ENCODE measurements at regions not wholly inside any gene's neighbourhood (a gene's known extent, or its start where the extent isn't known, plus 50 kb on each side); places are given as distances from the start of the nearest gene placed in this dataset.

GRCh38 chr12:111193977-111194702 lies 174.8 kb downstream of the PHETA1 start:
- no peaks in the 10 kb centered on the region for H3K36me3 ChIP-seq (ENCODE audit: control insufficient read depth in 5 of 5, insufficient read depth in 5 of 5, low read length in 5 of 5)
- no peaks in the 10 kb centered on the region for H3K4me1 ChIP-seq (ENCODE audit: control insufficient read depth in 5 of 5, insufficient read depth in 5 of 5, low read length in 5 of 5)
- H3K4me3 ChIP-seq (ENCODE audit: low read depth in 1 of 5, low read length in 5 of 5) = no peak overlapping the region
- no peak overlapping the region for H3K27ac ChIP-seq (ENCODE audit: low read depth, low read length)
- H3K27me3 ChIP-seq (ENCODE audit: control insufficient read depth in 5 of 5, insufficient read depth in 4 of 5, low read length in 5 of 5) = peaks cover 6 to 25% (median 11%) of the 10 kb centered on the region in 5 donors
- peaks cover 0 to 11% (median 9%) of the 10 kb centered on the region in 5 donors for H3K9me3 ChIP-seq (ENCODE audit: control insufficient read depth in 5 of 5, low read length in 5 of 5)
- H3K9ac ChIP-seq (ENCODE audit: low read length in 5 of 5) = no peak overlapping the region

GRCh38 chr12:111193496-111193895 lies 175.4 kb downstream of the PHETA1 start:
- Histone ChIP-seq H3K36me3 (ENCODE audit: control insufficient read depth in 5 of 5, insufficient read depth in 5 of 5, low read length in 5 of 5) (no peaks in the 10 kb centered on the region), H3K4me3 (ENCODE audit: low read depth in 1 of 5, low read length in 5 of 5) (no peak overlapping the region), H3K4me1 (ENCODE audit: control insufficient read depth in 5 of 5, insufficient read depth in 5 of 5, low read length in 5 of 5) (no peaks in the 10 kb centered on the region), H3K9me3 (ENCODE audit: control insufficient read depth in 5 of 5, low read length in 5 of 5) (peaks cover 0 to 11% (median 9%) of the 10 kb centered on the region in 5 donors), H3K27me3 (ENCODE audit: control insufficient read depth in 5 of 5, insufficient read depth in 4 of 5, low read length in 5 of 5) (peaks cover 6 to 26% (median 13%) of the 10 kb centered on the region in 5 donors), H3K9ac (ENCODE audit: low read length in 5 of 5) (no peak overlapping the region), H3K27ac (ENCODE audit: low read depth, low read length) (no peak overlapping the region)

- H3K36me3 ChIP-seq (ENCODE audit: control insufficient read depth in 5 of 5, insufficient read depth in 5 of 5, low read length in 5 of 5) = no peaks in the 10 kb centered on the region
- no peak overlapping the region for H3K4me3 ChIP-seq (ENCODE audit: low read depth in 1 of 5, low read length in 5 of 5)
- H3K27ac ChIP-seq (ENCODE audit: low read depth, low read length) = no peak overlapping the region
- H3K4me1 ChIP-seq (ENCODE audit: control insufficient read depth in 5 of 5, insufficient read depth in 5 of 5, low read length in 5 of 5) = no peaks in the 10 kb centered on the region
- no peak overlapping the region for H3K9ac ChIP-seq (ENCODE audit: low read length in 5 of 5)
- peaks cover 6 to 28% (median 16%) of the 10 kb centered on the region in 5 donors for H3K27me3 ChIP-seq (ENCODE audit: control insufficient read depth in 5 of 5, insufficient read depth in 4 of 5, low read length in 5 of 5)
- peaks cover 0 to 11% (median 9%) of the 10 kb centered on the region in 5 donors for H3K9me3 ChIP-seq (ENCODE audit: control insufficient read depth in 5 of 5, low read length in 5 of 5)
These were observed 175.8 kb downstream of the PHETA1 start for GRCh38 chr12:111193067-111193466.

- H3K4me3 ChIP-seq (ENCODE audit: low read depth in 1 of 5, low read length in 5 of 5) = no peak overlapping the region
- H3K9me3 ChIP-seq (ENCODE audit: control insufficient read depth in 5 of 5, low read length in 5 of 5) = peaks cover 0 to 11% (median 9%) of the 10 kb centered on the region in 5 donors
- H3K27ac ChIP-seq (ENCODE audit: low read depth, low read length) = no peak overlapping the region
- H3K9ac ChIP-seq (ENCODE audit: low read length in 5 of 5) = no peak overlapping the region
- peaks cover 6 to 28% (median 18%) of the 10 kb centered on the region in 5 donors for H3K27me3 ChIP-seq (ENCODE audit: control insufficient read depth in 5 of 5, insufficient read depth in 4 of 5, low read length in 5 of 5)
- H3K36me3 ChIP-seq (ENCODE audit: control insufficient read depth in 5 of 5, insufficient read depth in 5 of 5, low read length in 5 of 5) = no peaks in the 10 kb centered on the region
- no peaks in the 10 kb centered on the region for H3K4me1 ChIP-seq (ENCODE audit: control insufficient read depth in 5 of 5, insufficient read depth in 5 of 5, low read length in 5 of 5)
These were observed 176.2 kb downstream of the PHETA1 start for GRCh38 chr12:111192647-111193046.

GRCh38 chr12:111190741-111191526 lies 178.0 kb downstream of the PHETA1 start:
- Histone ChIP-seq H3K27ac (ENCODE audit: low read depth, low read length) (no peak overlapping the region), H3K4me3 (ENCODE audit: low read depth in 1 of 5, low read length in 5 of 5) (no peak overlapping the region), H3K4me1 (ENCODE audit: control insufficient read depth in 5 of 5, insufficient read depth in 5 of 5, low read length in 5 of 5) (no peaks in the 10 kb centered on the region), H3K9me3 (ENCODE audit: control insufficient read depth in 5 of 5, low read length in 5 of 5) (peaks cover 0 to 11% (median 9%) of the 10 kb centered on the region in 5 donors), H3K27me3 (ENCODE audit: control insufficient read depth in 5 of 5, insufficient read depth in 4 of 5, low read length in 5 of 5) (peaks cover 6 to 26% (median 18%) of the 10 kb centered on the region in 5 donors), H3K9ac (ENCODE audit: low read length in 5 of 5) (no peak overlapping the region), H3K36me3 (ENCODE audit: control insufficient read depth in 5 of 5, insufficient read depth in 5 of 5, low read length in 5 of 5) (no peaks in the 10 kb centered on the region)

GRCh38 chr12:111189792-111190191 lies 179.1 kb downstream of the PHETA1 start:
- H3K4me3 ChIP-seq (ENCODE audit: low read depth in 1 of 5, low read length in 5 of 5) = no peak overlapping the region
- H3K27ac ChIP-seq (ENCODE audit: low read depth, low read length) = no peak overlapping the region
- no peaks in the 10 kb centered on the region for H3K4me1 ChIP-seq (ENCODE audit: control insufficient read depth in 5 of 5, insufficient read depth in 5 of 5, low read length in 5 of 5)
- H3K9me3 ChIP-seq (ENCODE audit: control insufficient read depth in 5 of 5, low read length in 5 of 5) = peaks cover 0 to 11% (median 9%) of the 10 kb centered on the region in 5 donors
- H3K36me3 ChIP-seq (ENCODE audit: control insufficient read depth in 5 of 5, insufficient read depth in 5 of 5, low read length in 5 of 5) = no peaks in the 10 kb centered on the region
- peaks cover 6 to 23% (median 16%) of the 10 kb centered on the region in 5 donors for H3K27me3 ChIP-seq (ENCODE audit: control insufficient read depth in 5 of 5, insufficient read depth in 4 of 5, low read length in 5 of 5)
- H3K9ac ChIP-seq (ENCODE audit: low read length in 5 of 5) = no peak overlapping the region

GRCh38 chr12:111188436-111188835 lies 180.5 kb downstream of the PHETA1 start:
- H3K36me3 ChIP-seq (ENCODE audit: control insufficient read depth in 5 of 5, insufficient read depth in 5 of 5, low read length in 5 of 5) = no peaks in the 10 kb centered on the region
- H3K27me3 ChIP-seq (ENCODE audit: control insufficient read depth in 5 of 5, insufficient read depth in 4 of 5, low read length in 5 of 5) = peaks cover 8 to 20% (median 17%) of the 10 kb centered on the region in 5 donors
- H3K27ac ChIP-seq (ENCODE audit: low read depth, low read length) = no peak overlapping the region
- H3K4me1 ChIP-seq (ENCODE audit: control insufficient read depth in 5 of 5, insufficient read depth in 5 of 5, low read length in 5 of 5) = no peaks in the 10 kb centered on the region
- H3K4me3 ChIP-seq (ENCODE audit: low read depth in 1 of 5, low read length in 5 of 5) = no peak overlapping the region
- H3K9ac ChIP-seq (ENCODE audit: low read length in 5 of 5) = no peak overlapping the region
- H3K9me3 ChIP-seq (ENCODE audit: control insufficient read depth in 5 of 5, low read length in 5 of 5) = peaks cover 0 to 11% (median 9%) of the 10 kb centered on the region in 5 donors

- Histone ChIP-seq H3K27me3 (ENCODE audit: control insufficient read depth in 5 of 5, insufficient read depth in 4 of 5, low read length in 5 of 5) (peaks cover 13 to 36% (median 26%) of the 10 kb centered on the region in 5 donors), H3K9me3 (ENCODE audit: control insufficient read depth in 5 of 5, low read length in 5 of 5) (peaks cover 0 to 11% (median 9%) of the 10 kb centered on the region in 5 donors), H3K27ac (ENCODE audit: low read depth, low read length) (no peak overlapping the region), H3K4me1 (ENCODE audit: control insufficient read depth in 5 of 5, insufficient read depth in 5 of 5, low read length in 5 of 5) (peaks cover 0 to under 1% (median 0%) of the 10 kb centered on the region in 5 donors), H3K9ac (ENCODE audit: low read length in 5 of 5) (no peak overlapping the region), H3K4me3 (ENCODE audit: low read depth in 1 of 5, low read length in 5 of 5) (no peak overlapping the region), H3K36me3 (ENCODE audit: control insufficient read depth in 5 of 5, insufficient read depth in 5 of 5, low read length in 5 of 5) (no peaks in the 10 kb centered on the region)
These were observed 182.5 kb downstream of the PHETA1 start for GRCh38 chr12:111186347-111186746.

GRCh38 chr12:111185889-111186227 lies 183.0 kb downstream of the PHETA1 start:
- Histone ChIP-seq H3K36me3 (ENCODE audit: control insufficient read depth in 5 of 5, insufficient read depth in 5 of 5, low read length in 5 of 5) (no peaks in the 10 kb centered on the region), H3K27ac (ENCODE audit: low read depth, low read length) (no peak overlapping the region), H3K9me3 (ENCODE audit: control insufficient read depth in 5 of 5, low read length in 5 of 5) (peaks cover 0 to 11% (median 9%) of the 10 kb centered on the region in 5 donors), H3K27me3 (ENCODE audit: control insufficient read depth in 5 of 5, insufficient read depth in 4 of 5, low read length in 5 of 5) (peaks cover 12 to 36% (median 27%) of the 10 kb centered on the region in 5 donors), H3K4me1 (ENCODE audit: control insufficient read depth in 5 of 5, insufficient read depth in 5 of 5, low read length in 5 of 5) (peaks cover 0 to 5% (median 4%) of the 10 kb centered on the region in 5 donors), H3K4me3 (ENCODE audit: low read depth in 1 of 5, low read length in 5 of 5) (no peak overlapping the region), H3K9ac (ENCODE audit: low read length in 5 of 5) (no peak overlapping the region)

Measured in subcutaneous abdominal adipose tissue (tissue), 5 donors.